GM23338 (cell line): ENCODE measurements at regions not wholly inside any gene's neighbourhood (a gene's known extent, or its start where the extent isn't known, plus 50 kb on each side); places are given as distances from the start of the nearest gene placed in this dataset.

Experiments
- CTCF ChIP-seq, 2 experiments: fragments of 200-600 bp in 1 of 2; sonication (generic) in 1 of 2; conservative IDR thresholded peaks; 2 replicates each; pipeline versions ENCODE4 v1.5.1 to v1.6.1; 2016 to 2017; ENCODE audit warnings: antibody characterized with exemption in 2 of 2, low read depth in 2 of 2, mild to moderate bottlenecking in 2 of 2, moderate library complexity in 1 of 2
- POLR2AphosphoS5 ChIP-seq: IDR thresholded peaks from 2 replicates; pipeline ENCODE4 v1.6.1; 2016; ENCODE audit warnings: antibody characterized with exemption, low read depth

- no peak for TF ChIP-seq CTCF (conservative IDR thresholded peaks at IDR 0.05; ENCODE audit: low read depth in 2 of 2)
- no peak for TF ChIP-seq POLR2AphosphoS5
These were observed 146.3 kb downstream of the SKIDA1 start for GRCh38 chr10:21379143-21379542.
